GM06990 (cell line): ENCODE measurements at regions not wholly inside any gene's neighbourhood (a gene's known extent, or its start where the extent isn't known, plus 50 kb on each side); places are given as distances from the start of the nearest gene placed in this dataset.

Experiments
- DNase-seq: peaks from one replicate; pipeline ENCODE4 v3.0.0-alpha.2; 2011; ENCODE audit not compliant: insufficient read length; ENCODE audit errors: extremely low read depth
- H3K27me3 ChIP-seq: replicated peaks from 2 replicates; pipeline ENCODE4 v1.6.0; 2011; ENCODE audit warnings: low read length; ENCODE audit not compliant: control insufficient read depth, insufficient read depth
- H3K36me3 ChIP-seq: 2 replicates; pipeline ENCODE4 v1.5.1; 2011; ENCODE audit warnings: low read length; ENCODE audit not compliant: control insufficient read depth, insufficient read depth
- H3K4me3 ChIP-seq: replicated peaks from 2 replicates; pipeline ENCODE4 v1.5.1; 2011; ENCODE audit warnings: low read depth, mild to moderate bottlenecking, control low read depth, low read length
- TF ChIP-seq, protein P1 (sequence below): IDR thresholded peaks from 2 replicates; pipeline ENCODE4 v1.5.1; 2011; ENCODE audit warnings: low read length, control low read depth, mild to moderate bottlenecking, inconsistent platforms; ENCODE audit not compliant: insufficient read depth, poor library complexity, severe bottlenecking

GRCh38 chr9:110048976-110049698 lies 158.8 kb downstream of the C9orf152 start:
- peak; percentile 56 for DNase-seq
- TF ChIP-seq, protein P1, sequence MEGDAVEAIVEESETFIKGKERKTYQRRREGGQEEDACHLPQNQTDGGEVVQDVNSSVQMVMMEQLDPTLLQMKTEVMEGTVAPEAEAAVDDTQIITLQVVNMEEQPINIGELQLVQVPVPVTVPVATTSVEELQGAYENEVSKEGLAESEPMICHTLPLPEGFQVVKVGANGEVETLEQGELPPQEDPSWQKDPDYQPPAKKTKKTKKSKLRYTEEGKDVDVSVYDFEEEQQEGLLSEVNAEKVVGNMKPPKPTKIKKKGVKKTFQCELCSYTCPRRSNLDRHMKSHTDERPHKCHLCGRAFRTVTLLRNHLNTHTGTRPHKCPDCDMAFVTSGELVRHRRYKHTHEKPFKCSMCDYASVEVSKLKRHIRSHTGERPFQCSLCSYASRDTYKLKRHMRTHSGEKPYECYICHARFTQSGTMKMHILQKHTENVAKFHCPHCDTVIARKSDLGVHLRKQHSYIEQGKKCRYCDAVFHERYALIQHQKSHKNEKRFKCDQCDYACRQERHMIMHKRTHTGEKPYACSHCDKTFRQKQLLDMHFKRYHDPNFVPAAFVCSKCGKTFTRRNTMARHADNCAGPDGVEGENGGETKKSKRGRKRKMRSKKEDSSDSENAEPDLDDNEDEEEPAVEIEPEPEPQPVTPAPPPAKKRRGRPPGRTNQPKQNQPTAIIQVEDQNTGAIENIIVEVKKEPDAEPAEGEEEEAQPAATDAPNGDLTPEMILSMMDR, result no peak
- Histone ChIP-seq H3K27me3 (no peaks in the 10 kb centered on the region), H3K4me3 (peak overlapping the region; percentile 81), H3K36me3 (no peaks in the 10 kb centered on the region)

DNA sequence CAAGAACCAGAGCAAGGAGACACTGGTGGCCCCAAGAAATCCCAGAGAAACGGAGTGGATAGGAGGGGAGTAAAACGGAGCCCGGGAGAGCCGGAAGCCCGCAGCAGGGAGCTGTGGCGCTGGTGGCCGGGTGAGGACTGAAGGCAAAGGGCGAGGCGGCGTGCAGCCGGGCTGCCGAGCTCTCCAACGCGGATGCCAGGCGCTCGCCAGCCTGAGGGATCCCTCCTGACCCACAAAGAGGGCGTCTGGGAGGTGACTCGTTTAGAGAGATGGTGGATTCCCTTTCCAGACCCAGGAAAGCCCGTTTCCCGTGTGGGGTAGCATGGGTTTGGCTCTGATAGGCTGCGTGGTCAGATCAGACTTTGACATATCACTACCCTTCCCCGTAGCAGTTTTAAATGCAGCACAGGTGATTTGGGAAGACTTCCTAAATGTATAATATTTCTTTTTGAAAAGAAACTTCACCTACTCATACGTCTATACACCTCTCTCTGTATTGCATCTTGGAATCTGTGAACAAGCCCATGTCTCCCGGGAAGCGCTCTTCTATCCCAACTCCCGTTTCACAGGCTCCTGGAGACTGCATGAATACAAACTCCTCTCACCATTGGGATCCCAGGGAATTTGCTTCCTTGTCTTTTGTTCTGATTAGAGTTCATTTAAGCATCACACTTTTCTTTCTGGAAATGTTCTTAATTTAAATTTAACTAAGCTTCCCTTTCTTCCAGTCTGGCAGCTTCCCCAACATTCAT lies 158.1 kb downstream of the C9orf152 start:
- DNase-seq, result no peak
- Histone ChIP-seq H3K27me3 (no peaks in the 10 kb centered on the region), H3K36me3 (peaks cover 4% of the 10 kb centered on the region), H3K4me3 (peak overlapping the region; percentile 81)
- TF ChIP-seq, protein P1, result no peak

GRCh38 chr9:110050925-110051355 lies 157.0 kb downstream of the C9orf152 start:
- TF ChIP-seq, protein P1, result no peak
- peak; percentile 62 for DNase-seq
- Histone ChIP-seq H3K36me3 (peaks cover 4% of the 10 kb centered on the region), H3K4me3 (peak overlapping the region; percentile 81), H3K27me3 (no peaks in the 10 kb centered on the region)

GRCh38 chr9:110056062-110056461 lies 151.9 kb downstream of the C9orf152 start:
- Histone ChIP-seq H3K36me3 (peaks cover 4% of the 10 kb centered on the region), H3K27me3 (no peaks in the 10 kb centered on the region), H3K4me3 (no peak overlapping the region)
- TF ChIP-seq, protein P1, result no peak
- DNase-seq, result no peak

DNA sequence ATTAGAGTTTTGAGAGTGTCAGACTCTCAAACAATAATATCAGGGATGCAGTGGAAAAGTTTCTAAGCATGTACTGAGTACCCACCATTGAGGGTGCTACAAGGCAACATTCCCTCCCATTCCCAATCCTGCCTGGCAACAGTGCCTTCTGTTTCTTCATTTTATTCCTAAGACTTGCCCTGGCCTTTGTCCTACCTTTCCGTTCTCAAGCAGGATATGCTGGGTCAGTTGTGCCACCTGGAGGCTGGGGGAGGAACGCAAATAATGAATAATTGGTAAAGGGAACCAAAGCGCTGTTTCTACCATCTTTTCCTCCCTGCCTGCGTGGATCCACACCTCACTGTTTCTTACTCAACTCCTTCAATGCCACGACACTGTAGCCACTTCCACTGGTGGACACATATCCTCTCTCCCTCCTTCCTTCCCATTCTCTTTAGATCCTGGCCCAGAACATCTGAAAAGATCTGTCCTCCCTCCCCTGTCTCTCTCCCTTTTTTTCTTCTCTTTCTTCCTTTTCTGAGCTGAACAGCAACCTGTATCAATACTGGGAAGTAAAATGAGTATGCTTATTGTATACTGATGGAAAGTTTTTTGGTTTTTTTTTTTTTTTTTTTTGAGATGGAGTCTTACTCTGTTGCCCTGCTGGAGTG lies 149.5 kb downstream of the C9orf152 start:
- Histone ChIP-seq H3K4me3 (no peak overlapping the region), H3K36me3 (peaks cover 4% of the 10 kb centered on the region), H3K27me3 (no peaks in the 10 kb centered on the region)
- no peak for DNase-seq
- TF ChIP-seq, protein P1, result peak; percentile 71
